NCI-H82 (cell line): ENCODE measurements at regions not wholly inside any gene's neighbourhood (a gene's known extent, or its start where the extent isn't known, plus 50 kb on each side); places are given as distances from the start of the nearest gene placed in this dataset.
"Not testable (repeated sequence)": the region's sequence is repeated elsewhere in the genome, so short reads cannot be mapped to it uniquely, and the experiment has no call there.

ENCODE experiments used
- DNase-seq: peaks from one replicate; lab custom pipeline; 2025; lab: John Stamatoyannopoulos, UW

- DNase-seq, result peak; percentile 84
Observed at GRCh38 chr16:22436823-22437652, 62.6 kb upstream of the CDR2 start.

- DNase-seq, result not testable (repeated sequence)
Observed at GRCh38 chr16:22436326-22436822, 62.0 kb upstream of the CDR2 start.

- not testable (repeated sequence) for DNase-seq
Observed at GRCh38 chr16:22431314-22431713, 56.9 kb upstream of the CDR2 start.

GRCh38 chr16:22428654-22429053, 54.2 kb upstream of the CDR2 start:
- DNase-seq, result no peak

- DNase-seq, result no peak
Observed at GRCh38 chr16:22427556-22427955, 53.1 kb upstream of the CDR2 start.

- DNase-seq, result no peak
Observed at GRCh38 chr16:22425847-22426246, 51.4 kb upstream of the CDR2 start.

GRCh38 chr16:22425036-22425801, 50.8 kb upstream of the CDR2 start:
- no peak for DNase-seq

- no peak for DNase-seq
Observed at GRCh38 chr16:22424161-22424937, 49.9 kb upstream of the CDR2 start.
